PC-9 (cell line): ENCODE measurements at regions not wholly inside any gene's neighbourhood (a gene's known extent, or its start where the extent isn't known, plus 50 kb on each side); places are given as distances from the start of the nearest gene placed in this dataset.

ENCODE experiments used
- BruUV-seq: library from RNA; stranded (reverse); fragments of 400-500 nt; replicated peaks from 2 replicates; lab custom pipeline; 2021; lab: Mats Ljungman, UMichigan
- CTCF ChIA-PET: fragments of 300-600 bp; sonication (Branson Sonifier 250); formaldehyde crosslinking; loops from one replicate; lab custom pipeline; 2022; ENCODE audit warnings: antibody characterized with exemption; lab: Charles Lee
- POLR2A ChIA-PET: fragments of 300-600 bp; sonication (Branson Sonifier 250); formaldehyde crosslinking; loops from one replicate; lab custom pipeline; 2022; ENCODE audit warnings: antibody characterized with exemption; ENCODE audit not compliant: unreplicated experiment; lab: Charles Lee
- DNase-seq, 2 experiments: peaks; one replicate each; pipeline versions ENCODE4 v3.0.0 to v3.0.0-alpha.2; 2015 to 2022; ENCODE audit warnings: mixed read lengths in 1 of 2
- H2AFZ ChIP-seq: fragments of 200-600 bp; sonication (generic); 2 replicates; pipeline ENCODE4 v1.8.1; 2017; ENCODE audit warnings: antibody characterized with exemption
- H3F3A ChIP-seq: fragments of 200-600 bp; sonication (generic); 2 replicates; pipeline ENCODE4 v1.8.1; 2017; ENCODE audit warnings: antibody characterized with exemption, mild to moderate bottlenecking, low read depth; ENCODE audit not compliant: insufficient read depth
- H3K27ac ChIP-seq: fragments of 200-600 bp; sonication (generic); 2 replicates; pipeline ENCODE4 v1.6.1; 2016; ENCODE audit warnings: mixed run types
- H3K27me3 ChIP-seq: fragments of 200-600 bp; sonication (generic); 2 replicates; pipeline ENCODE4 v1.6.1; 2016; ENCODE audit warnings: low read depth, mixed run types; ENCODE audit not compliant: insufficient read depth
- H3K36me3 ChIP-seq: fragments of 200-600 bp; sonication (generic); 2 replicates; pipeline ENCODE4 v1.6.1; 2016; ENCODE audit warnings: low read depth, mixed run types
- H3K4me1 ChIP-seq: fragments of 200-600 bp; sonication (generic); replicated peaks from 2 replicates; pipeline ENCODE4 v1.6.1; 2016; ENCODE audit warnings: mixed run types; ENCODE audit not compliant: insufficient read depth
- H3K4me2 ChIP-seq: fragments of 200-600 bp; sonication (generic); 2 replicates; pipeline ENCODE4 v1.6.1; 2017; ENCODE audit warnings: mixed run types
- H3K4me3 ChIP-seq: fragments of 200-600 bp; sonication (generic); 2 replicates; pipeline ENCODE4 v1.6.1; 2016; ENCODE audit warnings: mixed run types
- H3K79me2 ChIP-seq: fragments of 200-600 bp; sonication (generic); 2 replicates; pipeline ENCODE4 v1.6.1; 2017; ENCODE audit warnings: low read depth, mixed run types
- H3K9me2 ChIP-seq: fragments of 200-600 bp; sonication (generic); 2 replicates; pipeline ENCODE4 v1.8.1; 2017; ENCODE audit warnings: mild to moderate bottlenecking; ENCODE audit not compliant: insufficient read depth
- H3K9me3 ChIP-seq: fragments of 200-600 bp; sonication (generic); 2 replicates; pipeline ENCODE4 v1.8.1; 2016; ENCODE audit warnings: low read depth; ENCODE audit not compliant: insufficient read depth
- H4K20me1 ChIP-seq: fragments of 200-600 bp; sonication (generic); 2 replicates; pipeline ENCODE4 v1.8.1; 2017; ENCODE audit not compliant: insufficient read depth
- CTCF ChIP-seq: fragments of 200-600 bp; sonication (generic); conservative IDR thresholded peaks from 2 replicates; pipeline ENCODE4 v1.6.1; 2017; ENCODE audit warnings: mixed run types, antibody characterized with exemption, mild to moderate bottlenecking, moderate library complexity
- EZH2 ChIP-seq: fragments of 200-600 bp; sonication (generic); IDR thresholded peaks from 2 replicates; pipeline ENCODE4 v1.8.0; 2017; ENCODE audit warnings: antibody characterized with exemption, low read depth
- intact Hi-C: fragments of 100-400 bp; cut with micrococcal nuclease; formaldehyde crosslinking; loops from one replicate; pipeline ENCODE4 v1.10.0; 2022; ENCODE audit not compliant: unreplicated experiment

- Histone ChIP-seq H3F3A (no peaks in the 10 kb centered on the region), H3K9me2 (no peaks in the 10 kb centered on the region), H3K4me3 (no peak overlapping the region), H3K9me3 (no peaks in the 10 kb centered on the region), H3K27me3 (no peaks in the 10 kb centered on the region), H3K4me2 (no peak overlapping the region), H4K20me1 (no peaks in the 10 kb centered on the region), H2AFZ (no peak overlapping the region), H3K79me2 (no peaks in the 10 kb centered on the region), H3K36me3 (no peaks in the 10 kb centered on the region), H3K4me1 (no peaks in the 10 kb centered on the region), H3K27ac (no peak overlapping the region)
- TF ChIP-seq CTCF (no peak), EZH2 (no peak)
- BruUV-seq, result no TSS peak
- ChIA-PET CTCF (no interaction called here), POLR2A (no interaction called here)
- intact Hi-C loops, result no loop called here
- DNase-seq, result no peak
Observed at GRCh38 chr5:133681896-133682295, 69.6 kb upstream of the FSTL4 start.

- no peaks in the 10 kb centered on the region for H3K9me3 ChIP-seq
- no peaks in the 10 kb centered on the region for H4K20me1 ChIP-seq
- H3F3A ChIP-seq, result no peaks in the 10 kb centered on the region
- H2AFZ ChIP-seq, result no peak overlapping the region
- TF ChIP-seq CTCF, result no peak
- TF ChIP-seq EZH2, result no peak
- H3K4me1 ChIP-seq, result no peaks in the 10 kb centered on the region
- BruUV-seq, result no TSS peak
- CTCF ChIA-PET, result interaction anchor here (0.5 kb wide), 1 partner anchor 1151 kb away, joined by 6 read pairs; no protein-coding TSS in a partner anchor
- H3K4me2 ChIP-seq, result no peak overlapping the region
- H3K79me2 ChIP-seq, result no peaks in the 10 kb centered on the region
- POLR2A ChIA-PET, result no interaction called here
- no peaks in the 10 kb centered on the region for H3K9me2 ChIP-seq
- intact Hi-C loops, result no loop called here
- H3K27ac ChIP-seq, result no peak overlapping the region
- no peaks in the 10 kb centered on the region for H3K36me3 ChIP-seq
- no peak for DNase-seq
- H3K4me3 ChIP-seq, result no peak overlapping the region
- H3K27me3 ChIP-seq, result no peaks in the 10 kb centered on the region
Observed at GRCh38 chr5:133680830-133681565, 68.7 kb upstream of the FSTL4 start.

- H3K4me3 ChIP-seq, result no peak overlapping the region
- H3K9me2 ChIP-seq, result no peaks in the 10 kb centered on the region
- POLR2A ChIA-PET, result no interaction called here
- intact Hi-C loops, result no loop called here
- no peaks in the 10 kb centered on the region for H3K27me3 ChIP-seq
- H3K4me1 ChIP-seq, result no peaks in the 10 kb centered on the region
- H3K79me2 ChIP-seq, result no peaks in the 10 kb centered on the region
- H4K20me1 ChIP-seq, result no peaks in the 10 kb centered on the region
- H3K4me2 ChIP-seq, result no peak overlapping the region
- no peak overlapping the region for H2AFZ ChIP-seq
- DNase-seq, result no peak
- H3K9me3 ChIP-seq, result no peaks in the 10 kb centered on the region
- CTCF ChIA-PET, result no interaction called here
- H3K27ac ChIP-seq, result no peak overlapping the region
- H3K36me3 ChIP-seq, result no peaks in the 10 kb centered on the region
- no peaks in the 10 kb centered on the region for H3F3A ChIP-seq
- BruUV-seq, result no TSS peak
- TF ChIP-seq EZH2, result no peak
- TF ChIP-seq CTCF, result no peak
Observed at GRCh38 chr5:133679534-133679933, 67.2 kb upstream of the FSTL4 start.
